AG10803 (cell line): ENCODE measurements at regions not wholly inside any gene's neighbourhood (a gene's known extent, or its start where the extent isn't known, plus 50 kb on each side); places are given as distances from the start of the nearest gene placed in this dataset.

Experiments
- DNase-seq: peaks from one replicate; pipeline ENCODE4 v3.0.0; 2010; ENCODE audit warnings: low read depth
- H3K4me3 ChIP-seq: 2 replicates; pipeline ENCODE4 v1.5.1; 2011; ENCODE audit warnings: mild to moderate bottlenecking, low read length, control low read depth
- TF ChIP-seq, protein P1 (sequence below): conservative IDR thresholded peaks from 2 replicates; pipeline ENCODE4 v1.5.1; 2011; ENCODE audit warnings: mild to moderate bottlenecking, low read length, control low read depth, inconsistent platforms

GRCh38 chr20:11054266-11054993 is 380.6 kb upstream of the JAG1 start:
- no peak for DNase-seq
- H3K4me3 ChIP-seq, result no peak overlapping the region
- TF ChIP-seq, protein P1, sequence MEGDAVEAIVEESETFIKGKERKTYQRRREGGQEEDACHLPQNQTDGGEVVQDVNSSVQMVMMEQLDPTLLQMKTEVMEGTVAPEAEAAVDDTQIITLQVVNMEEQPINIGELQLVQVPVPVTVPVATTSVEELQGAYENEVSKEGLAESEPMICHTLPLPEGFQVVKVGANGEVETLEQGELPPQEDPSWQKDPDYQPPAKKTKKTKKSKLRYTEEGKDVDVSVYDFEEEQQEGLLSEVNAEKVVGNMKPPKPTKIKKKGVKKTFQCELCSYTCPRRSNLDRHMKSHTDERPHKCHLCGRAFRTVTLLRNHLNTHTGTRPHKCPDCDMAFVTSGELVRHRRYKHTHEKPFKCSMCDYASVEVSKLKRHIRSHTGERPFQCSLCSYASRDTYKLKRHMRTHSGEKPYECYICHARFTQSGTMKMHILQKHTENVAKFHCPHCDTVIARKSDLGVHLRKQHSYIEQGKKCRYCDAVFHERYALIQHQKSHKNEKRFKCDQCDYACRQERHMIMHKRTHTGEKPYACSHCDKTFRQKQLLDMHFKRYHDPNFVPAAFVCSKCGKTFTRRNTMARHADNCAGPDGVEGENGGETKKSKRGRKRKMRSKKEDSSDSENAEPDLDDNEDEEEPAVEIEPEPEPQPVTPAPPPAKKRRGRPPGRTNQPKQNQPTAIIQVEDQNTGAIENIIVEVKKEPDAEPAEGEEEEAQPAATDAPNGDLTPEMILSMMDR, result no peak

DNA sequence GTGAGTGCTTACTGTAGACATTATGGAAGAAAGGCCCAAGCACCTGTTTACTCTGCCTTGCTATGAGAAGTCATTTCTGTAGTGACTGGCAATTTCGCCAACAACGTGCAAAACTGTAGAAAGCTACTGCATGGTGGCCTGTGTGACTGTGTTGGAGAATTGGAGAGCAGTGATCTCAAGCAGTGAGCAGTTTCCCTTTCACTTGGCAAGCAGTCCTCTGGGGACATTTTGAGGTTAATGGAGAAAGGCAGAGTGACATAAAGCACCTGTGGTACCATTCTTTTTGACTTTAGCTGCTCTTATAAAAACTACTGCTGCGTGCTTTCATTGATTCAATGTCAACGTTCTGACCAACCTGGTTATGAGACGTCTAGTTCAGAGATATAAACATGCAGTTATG is 382.6 kb upstream of the JAG1 start:
- DNase-seq, result no peak
- TF ChIP-seq, protein P1, result no peak
- no peak overlapping the region for H3K4me3 ChIP-seq

DNA sequence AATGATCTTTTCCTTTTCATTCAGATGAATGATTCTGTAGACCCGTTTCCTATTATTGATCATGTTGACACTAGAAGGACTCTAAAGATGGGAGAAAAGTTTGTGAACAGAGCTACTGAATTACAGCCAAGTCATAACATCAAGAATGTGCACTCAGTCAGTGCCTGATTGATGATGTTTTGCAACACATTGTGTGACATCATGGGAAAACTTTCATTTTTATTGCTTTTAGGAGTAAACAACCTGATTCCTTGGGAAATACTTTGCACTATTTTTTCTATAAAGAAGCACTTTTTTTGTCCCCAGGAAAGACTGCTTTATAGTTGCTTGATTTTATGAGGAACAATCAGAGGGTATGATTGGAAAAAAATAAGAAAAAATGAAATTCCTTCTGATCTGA is 383.8 kb upstream of the JAG1 start:
- TF ChIP-seq, protein P1, result no peak
- H3K4me3 ChIP-seq, result no peak overlapping the region
- DNase-seq, result peak; percentile 41

DNA sequence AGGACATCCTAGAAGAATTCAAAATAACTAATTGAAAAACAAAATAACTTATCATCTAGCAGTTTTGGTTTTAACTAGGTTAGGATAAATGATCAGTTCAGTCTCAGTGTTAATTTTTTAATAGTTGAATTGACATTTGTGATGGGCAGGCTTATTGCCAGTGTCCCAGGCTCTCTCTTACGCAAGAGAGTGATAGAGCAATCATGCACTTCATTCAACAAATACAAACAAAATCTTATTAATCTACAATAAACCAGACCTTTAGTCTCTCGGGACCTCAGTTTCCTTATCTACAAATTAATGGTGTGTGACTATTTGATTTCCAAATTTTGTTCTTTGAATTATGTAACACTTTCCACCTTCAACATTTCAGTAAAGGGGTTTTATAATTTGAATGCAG is 385.9 kb upstream of the JAG1 start:
- no peak for DNase-seq
- TF ChIP-seq, protein P1, result no peak
- H3K4me3 ChIP-seq, result no peak overlapping the region

DNA sequence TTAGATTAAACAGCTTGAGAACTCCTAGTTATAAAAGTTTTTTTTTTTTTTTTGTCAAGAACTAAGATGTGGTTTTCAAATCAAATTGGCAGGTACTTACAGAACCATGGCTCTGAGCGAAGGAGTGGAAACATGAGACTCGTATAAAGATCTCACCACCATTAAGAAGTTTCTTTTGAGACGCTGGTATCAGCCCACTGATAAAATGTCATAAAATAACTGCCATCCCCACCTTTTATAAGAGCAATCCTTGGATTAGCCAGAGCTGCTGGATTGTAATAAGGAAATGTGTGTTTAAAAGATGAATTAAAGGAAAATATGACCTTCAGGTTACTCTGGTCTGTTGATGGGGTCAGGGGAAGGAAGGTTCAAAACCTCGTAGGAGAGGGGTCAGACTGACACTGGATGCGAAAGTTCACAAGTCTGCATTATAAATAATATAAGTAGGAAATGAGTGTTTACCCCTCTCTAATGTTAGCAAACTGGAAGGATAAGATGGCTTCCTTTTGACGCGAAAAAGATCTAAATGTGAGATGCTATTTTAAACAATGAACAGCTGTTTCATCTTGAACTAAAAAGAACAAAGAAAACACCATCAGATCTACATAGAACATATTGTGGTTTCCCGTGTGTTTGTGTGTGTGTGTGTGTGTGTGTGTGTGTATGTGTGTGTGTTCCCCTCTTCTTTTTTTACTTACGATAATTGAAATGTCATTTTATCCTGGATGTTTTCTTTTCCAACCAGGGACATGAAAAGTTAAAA is 386.8 kb upstream of the JAG1 start:
- TF ChIP-seq, protein P1, result no peak
- DNase-seq, result no peak
- no peak overlapping the region for H3K4me3 ChIP-seq

DNA sequence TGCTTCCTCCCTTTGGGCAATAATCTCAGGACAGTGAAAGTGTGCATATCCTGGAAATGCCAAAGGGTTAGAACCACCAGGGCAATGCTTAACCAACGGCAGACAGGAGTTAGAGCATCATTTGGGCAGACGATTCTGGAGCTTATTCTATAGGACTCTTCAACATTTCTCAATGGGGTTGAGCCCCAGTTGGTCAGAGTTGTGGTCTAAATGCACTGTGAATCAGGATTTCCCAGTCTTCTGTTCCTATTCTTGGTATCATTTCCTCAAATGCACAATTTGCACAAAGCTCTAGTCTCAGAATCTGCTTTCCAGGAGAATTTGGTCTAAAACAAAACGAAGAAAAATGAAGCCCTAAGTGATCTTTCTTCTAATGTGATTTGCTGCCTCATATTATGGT is 389.6 kb upstream of the JAG1 start:
- no peak for DNase-seq
- H3K4me3 ChIP-seq, result no peak overlapping the region
- TF ChIP-seq, protein P1, result no peak

DNA sequence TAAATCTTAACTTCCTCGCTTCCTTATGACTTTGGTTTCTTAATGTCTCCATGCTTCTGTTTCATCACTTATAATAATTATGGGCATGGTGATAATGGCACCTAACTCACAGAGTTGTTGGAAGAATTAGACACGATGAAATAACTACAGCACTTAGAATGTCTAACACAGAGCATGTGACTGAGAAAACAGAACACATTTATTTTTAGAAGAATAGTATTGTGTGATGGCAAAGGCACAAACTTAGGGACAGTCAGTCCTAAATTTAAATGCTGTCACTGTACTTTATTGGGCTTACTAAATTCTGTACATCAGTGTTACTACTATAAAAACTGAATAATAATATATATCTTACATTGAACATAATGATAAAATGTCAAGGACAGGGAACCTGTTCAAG is 391.1 kb upstream of the JAG1 start:
- TF ChIP-seq, protein P1, result no peak
- H3K4me3 ChIP-seq, result no peak overlapping the region
- DNase-seq, result no peak
